Ovary (tissue), 7 donors: ENCODE measurements at regions not wholly inside any gene's neighbourhood (a gene's known extent, or its start where the extent isn't known, plus 50 kb on each side); places are given as distances from the start of the nearest gene placed in this dataset.

Source experiments
- DNase-seq, 5 donors: peaks; one replicate each; pipeline ENCODE4 v3.0.0-alpha.2; 2019 to 2020
- H3K27ac ChIP-seq, 2 donors: fragments of 200-600 bp; one replicate each; pipeline versions ENCODE4 v1.5.1 to v1.8.0; 2019 to 2022
- H3K27me3 ChIP-seq: fragments of 200-600 bp; one replicate; pipeline ENCODE4 v1.8.0; 2022
- H3K36me3 ChIP-seq: fragments of 200-600 bp; sonication (generic); one replicate; pipeline ENCODE4 v1.5.1; 2019
- H3K4me1 ChIP-seq: one replicate; pipeline ENCODE4 v1.8.1; 2013; ENCODE audit warnings: mild to moderate bottlenecking, moderate library complexity; ENCODE audit not compliant: insufficient read depth
- H3K4me3 ChIP-seq: fragments of 200-600 bp; sonication (generic); one replicate; pipeline ENCODE4 v1.5.1; 2017
- H3K9me3 ChIP-seq, 2 donors: fragments of 200-600 bp in 1 of 2; sonication (generic) in 1 of 2; one replicate each; pipeline versions ENCODE4 v1.5.1 to v1.8.1; 2013 to 2019; ENCODE audit warnings: mild to moderate bottlenecking in 1 of 2, moderate library complexity in 1 of 2
- EP300 ChIP-seq: sonication (generic); formaldehyde crosslinking; IDR thresholded peaks from one replicate; pipeline ENCODE4 v1.6.1; 2017; ENCODE audit warnings: antibody characterized with exemption
- POLR2A ChIP-seq: fragments of 450-650 bp; IDR thresholded peaks from one replicate; pipeline ENCODE4 v1.6.1; 2017; ENCODE audit warnings: antibody characterized with exemption, mild to moderate bottlenecking, moderate library complexity
- WGBS, 3 donors: extraction: QIAGEN DNeasy Blood & Tissue Kit in 1 of 3; methylation state at CpG; one replicate each; pipeline versions ENCODE4 v1.1.5 to v1.1.7; 2013 to 2017; 5-methylcytosine and 5-hydroxymethylcytosine counted together
- intact Hi-C, 4 donors: fragments of 100-400 bp; cut with DNase I; formaldehyde crosslinking; loops; one replicate each; pipeline versions ENCODE4 v1.11.0 to v1.15.1; 2022 to 2023
- TF ChIP-seq, protein P1 (sequence below), 3 donors: fragments of 450-650 bp in 2 of 3; fragments of 200-600 bp in 1 of 3; IDR thresholded peaks; one replicate each; pipeline versions ENCODE4 v1.5.1 to v1.8.0; 2016 to 2022; ENCODE audit warnings: antibody characterized with exemption in 3 of 3, mild to moderate bottlenecking in 1 of 3
- donor health status: DM: no; HTN: no; CAD: no; lungs with moderate emphysema.
- donor health status: DM: no; HTN: no; CAD: no.
- donor health status: Bipolar disorder and iron deficiency.
- donor health status: DM: no; HTN: no; CAD: no.
- donor health status: DM: yes; HTN: yes; CAD: no.

- no peaks in the 10 kb centered on the region for H3K9me3 ChIP-seq
- intact Hi-C loops: no loop called here
- H3K27me3 ChIP-seq: no peaks in the 10 kb centered on the region
- no peak overlapping the region for H3K4me3 ChIP-seq
- no peaks in the 10 kb centered on the region for H3K4me1 ChIP-seq
- TF ChIP-seq, protein P1, sequence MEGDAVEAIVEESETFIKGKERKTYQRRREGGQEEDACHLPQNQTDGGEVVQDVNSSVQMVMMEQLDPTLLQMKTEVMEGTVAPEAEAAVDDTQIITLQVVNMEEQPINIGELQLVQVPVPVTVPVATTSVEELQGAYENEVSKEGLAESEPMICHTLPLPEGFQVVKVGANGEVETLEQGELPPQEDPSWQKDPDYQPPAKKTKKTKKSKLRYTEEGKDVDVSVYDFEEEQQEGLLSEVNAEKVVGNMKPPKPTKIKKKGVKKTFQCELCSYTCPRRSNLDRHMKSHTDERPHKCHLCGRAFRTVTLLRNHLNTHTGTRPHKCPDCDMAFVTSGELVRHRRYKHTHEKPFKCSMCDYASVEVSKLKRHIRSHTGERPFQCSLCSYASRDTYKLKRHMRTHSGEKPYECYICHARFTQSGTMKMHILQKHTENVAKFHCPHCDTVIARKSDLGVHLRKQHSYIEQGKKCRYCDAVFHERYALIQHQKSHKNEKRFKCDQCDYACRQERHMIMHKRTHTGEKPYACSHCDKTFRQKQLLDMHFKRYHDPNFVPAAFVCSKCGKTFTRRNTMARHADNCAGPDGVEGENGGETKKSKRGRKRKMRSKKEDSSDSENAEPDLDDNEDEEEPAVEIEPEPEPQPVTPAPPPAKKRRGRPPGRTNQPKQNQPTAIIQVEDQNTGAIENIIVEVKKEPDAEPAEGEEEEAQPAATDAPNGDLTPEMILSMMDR (IDR thresholded peaks at IDR 0.05): no peak
- TF ChIP-seq POLR2A (no peak), EP300 (no peak)
- no peaks in the 10 kb centered on the region for H3K36me3 ChIP-seq
- no peak for DNase-seq
- WGBS, 3 donors: 11 to 40% (median 14%) methylated on average over 1 of the region's 1 CpG
- H3K27ac ChIP-seq: no peak overlapping the region
These were observed 105.2 kb upstream of the VPREB1 start for GRCh38 chr22:22139364-22139763.

DNA sequence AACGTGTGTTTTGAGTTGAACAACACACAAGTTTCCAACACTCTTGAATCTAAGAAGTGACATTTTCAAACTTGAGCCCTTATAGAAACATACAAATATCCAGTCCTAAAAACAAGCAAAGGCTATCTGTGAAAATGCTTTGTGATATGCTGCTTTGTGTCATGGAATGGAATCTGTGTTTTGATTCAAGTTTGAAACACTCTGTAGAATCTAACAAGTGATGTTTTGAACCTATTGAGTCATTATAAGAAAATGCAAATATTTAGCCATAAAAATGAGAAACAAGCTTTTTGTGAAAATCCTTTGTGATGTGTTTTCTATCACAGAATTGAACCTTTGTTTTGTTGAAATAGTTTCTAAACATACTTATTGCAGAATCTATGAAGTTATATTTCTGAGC is 105.7 kb upstream of the VPREB1 start:
- Histone ChIP-seq H3K9me3 (no peaks in the 10 kb centered on the region), H3K27me3 (no peaks in the 10 kb centered on the region), H3K4me1 (no peaks in the 10 kb centered on the region), H3K36me3 (no peaks in the 10 kb centered on the region), H3K4me3 (no peak overlapping the region), H3K27ac (no peak overlapping the region)
- TF ChIP-seq EP300 (no peak), POLR2A (no peak)
- TF ChIP-seq, protein P1 (IDR thresholded peaks at IDR 0.05): no peak
- intact Hi-C loops: no loop called here
- WGBS, 3 donors: 7 to 28% (median 20%) methylated on average over 1 of the region's 1 CpG
- no peak for DNase-seq

DNA sequence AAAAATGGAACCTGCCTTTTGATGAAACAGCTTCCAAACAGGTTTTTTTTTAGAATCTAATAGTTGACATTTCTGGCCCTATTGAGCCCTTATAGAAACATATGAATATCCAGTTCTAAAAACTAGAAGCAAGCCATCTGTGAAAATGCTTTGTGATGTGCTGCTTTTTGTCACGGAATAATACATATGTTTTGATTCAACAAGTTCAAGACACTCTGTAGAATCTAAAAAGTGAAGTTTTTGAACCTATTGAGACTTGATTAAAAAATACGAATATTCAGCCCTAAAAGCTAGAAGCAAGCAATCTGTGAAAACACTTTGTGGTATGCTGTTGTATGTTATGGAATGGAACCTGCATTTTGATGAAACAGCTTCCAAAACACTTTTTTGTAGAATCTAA is 106.7 kb upstream of the VPREB1 start:
- no peaks in the 10 kb centered on the region for H3K36me3 ChIP-seq
- H3K27ac ChIP-seq: no peak overlapping the region
- no peaks in the 10 kb centered on the region for H3K9me3 ChIP-seq
- TF ChIP-seq, protein P1 (IDR thresholded peaks at IDR 0.05): no peak
- no peak for TF ChIP-seq EP300
- no peak for TF ChIP-seq POLR2A
- 39 to 81% (median 68%) methylated on average over 2 of the region's 2 CpGs for WGBS, 3 donors
- H3K4me1 ChIP-seq: no peaks in the 10 kb centered on the region
- H3K4me3 ChIP-seq: no peak overlapping the region
- DNase-seq: no peak
- intact Hi-C loops: no loop called here
- no peaks in the 10 kb centered on the region for H3K27me3 ChIP-seq

DNA sequence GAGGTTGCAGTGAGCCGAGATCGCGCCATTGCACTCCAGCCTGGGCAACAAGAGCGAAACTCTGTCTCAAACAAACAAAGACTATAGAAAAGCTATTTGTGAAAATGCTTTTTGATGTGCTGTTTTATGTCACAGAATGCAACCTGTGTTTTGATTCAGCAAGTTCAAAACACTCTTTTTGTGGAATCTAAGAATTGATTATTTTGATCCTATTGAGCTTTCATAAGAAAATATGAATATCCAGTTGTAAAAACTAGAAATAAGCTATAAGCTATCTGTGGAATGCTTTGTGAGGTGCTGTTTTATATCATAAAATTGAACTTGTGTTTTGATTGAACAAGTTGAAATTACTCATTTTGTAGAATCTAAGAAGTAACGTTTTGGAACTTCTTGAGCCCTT is 110.7 kb upstream of the VPREB1 start:
- WGBS, 3 donors: 72 to 82% (median 80%) methylated on average over 5 of the region's 5 CpGs
- TF ChIP-seq, protein P1 (IDR thresholded peaks at IDR 0.05): no peak
- TF ChIP-seq EP300 (no peak), POLR2A (no peak)
- no peak overlapping the region for H3K4me3 ChIP-seq

More for the DNA sequence above, 110.7 kb upstream of the VPREB1 start:
- no peaks in the 10 kb centered on the region for H3K4me1 ChIP-seq
- no peaks in the 10 kb centered on the region for H3K27me3 ChIP-seq
- H3K27ac ChIP-seq: no peak overlapping the region
- intact Hi-C loops: no loop called here
- no peaks in the 10 kb centered on the region for H3K9me3 ChIP-seq
- H3K36me3 ChIP-seq: no peaks in the 10 kb centered on the region
- DNase-seq: no peak
